ENCODE measurements at regions not wholly inside any gene's neighbourhood (a gene's known extent, or its start where the extent isn't known, plus 50 kb on each side); places are given as distances from the start of the nearest gene placed in this dataset.

- TF ChIP-seq POLR2AphosphoS5 (IDR thresholded peaks at IDR 0.05; ENCODE audit: low read depth) (no peak), GABPA (IDR thresholded peaks at IDR 0.05; ENCODE audit: low read depth) (no peak), SPI1 (IDR thresholded peaks at IDR 0.05; ENCODE audit: borderline replicate concordance, low read depth) (no peak), REST (IDR thresholded peaks at IDR 0.05; ENCODE audit: insufficient replicate concordance, low read depth) (no peak), CTCF (IDR thresholded peaks at IDR 0.05; ENCODE audit: insufficient read depth, low read length) (no peak)
- Histone ChIP-seq H3K27ac (replicated peaks) (no peak overlapping the region), H3K4me3 (replicated peaks; ENCODE audit: insufficient read depth, low read length) (no peak overlapping the region), H3K27me3 (ENCODE audit: insufficient read depth, poor library complexity, severe bottlenecking) (no peaks in the 10 kb centered on the region)
- no peak for DNase-seq (ENCODE audit: low read depth in 1 of 2, low spot score in 1 of 2)
Measured at GRCh38 chr5:17930346-17930745, 296.1 kb downstream of the TAF11L14 start.

GRCh38 chr5:17944046-17944445 is 309.8 kb downstream of the TAF11L14 start:
- H3K4me3 ChIP-seq (replicated peaks; ENCODE audit: insufficient read depth, low read length): no peak overlapping the region
- TF ChIP-seq CTCF (IDR thresholded peaks at IDR 0.05; ENCODE audit: insufficient read depth, low read length) (no peak), SPI1 (IDR thresholded peaks at IDR 0.05; ENCODE audit: borderline replicate concordance, low read depth) (no peak), GABPA (IDR thresholded peaks at IDR 0.05; ENCODE audit: low read depth) (no peak), REST (IDR thresholded peaks at IDR 0.05; ENCODE audit: insufficient replicate concordance, low read depth) (no peak), POLR2AphosphoS5 (IDR thresholded peaks at IDR 0.05; ENCODE audit: low read depth) (no peak)
- H3K27ac ChIP-seq (replicated peaks): no peak overlapping the region
- DNase-seq (ENCODE audit: low read depth in 1 of 2, low spot score in 1 of 2): no peak
- no peaks in the 10 kb centered on the region for H3K27me3 ChIP-seq (ENCODE audit: insufficient read depth, poor library complexity, severe bottlenecking)

GRCh38 chr5:17947029-17947428 is 312.8 kb downstream of the TAF11L14 start:
- TF ChIP-seq REST (IDR thresholded peaks at IDR 0.05; ENCODE audit: insufficient replicate concordance, low read depth): no peak
- no peak for TF ChIP-seq CTCF (IDR thresholded peaks at IDR 0.05; ENCODE audit: insufficient read depth, low read length)
- TF ChIP-seq GABPA (IDR thresholded peaks at IDR 0.05; ENCODE audit: low read depth): no peak
- no peak for TF ChIP-seq SPI1 (IDR thresholded peaks at IDR 0.05; ENCODE audit: borderline replicate concordance, low read depth)
- TF ChIP-seq POLR2AphosphoS5 (IDR thresholded peaks at IDR 0.05; ENCODE audit: low read depth): no peak
- H3K4me3 ChIP-seq (replicated peaks; ENCODE audit: insufficient read depth, low read length): no peak overlapping the region
- DNase-seq (ENCODE audit: low read depth in 1 of 2, low spot score in 1 of 2): no peak
- no peak overlapping the region for H3K27ac ChIP-seq (replicated peaks)
- H3K27me3 ChIP-seq (ENCODE audit: insufficient read depth, poor library complexity, severe bottlenecking): no peaks in the 10 kb centered on the region

Data from HL-60 (cell line).